ENCODE measurements at regions not wholly inside any gene's neighbourhood (a gene's known extent, or its start where the extent isn't known, plus 50 kb on each side); places are given as distances from the start of the nearest gene placed in this dataset.
A peak's percentile ranks its signal among the peaks of the same experiment; 100 is the strongest.

- Histone ChIP-seq H3K4me1 (ENCODE audit: insufficient read depth, low read length) (no peaks in the 10 kb centered on the region), H3K27me3 (ENCODE audit: insufficient read depth, low read length) (no peaks in the 10 kb centered on the region), H3K36me3 (ENCODE audit: insufficient read depth, low read length) (no peaks in the 10 kb centered on the region), H3K27ac (ENCODE audit: low read depth, low read length) (no peak overlapping the region), H3K9me3 (ENCODE audit: control insufficient read depth in 1 of 2, low read length in 2 of 2) (no peaks in the 10 kb centered on the region), H3K4me3 (ENCODE audit: low read length in 2 of 2) (no peak overlapping the region)
- H3K36me3 Mint-ChIP-seq = no peaks in the 10 kb centered on the region
- no peak overlapping the region for H3K4me3 Mint-ChIP-seq
- H3K27ac Mint-ChIP-seq = no peak overlapping the region
- POLR2A ChIA-PET (ENCODE audit: partially characterized antibody) = no interaction called here
- no peak for DNase-seq
- intact Hi-C loops (cut with micrococcal nuclease) = no loop called here
- no peaks in the 10 kb centered on the region for H3K4me1 Mint-ChIP-seq
- H3K9me3 Mint-ChIP-seq = no peaks in the 10 kb centered on the region
- CTCF ChIA-PET (ENCODE audit: partially characterized antibody) = no interaction called here
- peaks cover 3 to 9% of the 10 kb centered on the region in 2 donors for H3K27me3 Mint-ChIP-seq
Measured at GRCh38 chr6:14827354-14827753, 418.5 kb upstream of the JARID2 start.

- POLR2A ChIA-PET (ENCODE audit: partially characterized antibody) = no interaction called here
- H3K9me3 Mint-ChIP-seq = no peaks in the 10 kb centered on the region
- no peaks in the 10 kb centered on the region for H3K36me3 ChIP-seq (ENCODE audit: insufficient read depth, low read length)
- no peak overlapping the region for H3K27ac Mint-ChIP-seq
- H3K4me3 Mint-ChIP-seq = no peak overlapping the region
- H3K27me3 ChIP-seq (ENCODE audit: insufficient read depth, low read length) = no peaks in the 10 kb centered on the region
- no peaks in the 10 kb centered on the region for H3K36me3 Mint-ChIP-seq
- no peaks in the 10 kb centered on the region for H3K4me1 ChIP-seq (ENCODE audit: insufficient read depth, low read length)
- CTCF ChIA-PET (ENCODE audit: partially characterized antibody) = no interaction called here
- H3K27ac ChIP-seq (ENCODE audit: low read depth, low read length) = no peak overlapping the region
- DNase-seq = no peak
- H3K27me3 Mint-ChIP-seq = peaks cover 3 to 9% of the 10 kb centered on the region in 2 donors
- intact Hi-C loops (cut with micrococcal nuclease) = no loop called here
- H3K4me1 Mint-ChIP-seq = no peaks in the 10 kb centered on the region
- no peaks in the 10 kb centered on the region for H3K9me3 ChIP-seq (ENCODE audit: control insufficient read depth in 1 of 2, low read length in 2 of 2)
- no peak overlapping the region for H3K4me3 ChIP-seq (ENCODE audit: low read length in 2 of 2)
Measured at GRCh38 chr6:14828201-14828611, 417.7 kb upstream of the JARID2 start.

GRCh38 chr6:14831070-14831469 is 414.8 kb upstream of the JARID2 start:
- Histone ChIP-seq H3K27me3 (ENCODE audit: insufficient read depth, low read length) (no peaks in the 10 kb centered on the region), H3K9me3 (ENCODE audit: control insufficient read depth in 1 of 2, low read length in 2 of 2) (no peaks in the 10 kb centered on the region), H3K4me1 (ENCODE audit: insufficient read depth, low read length) (no peaks in the 10 kb centered on the region), H3K36me3 (ENCODE audit: insufficient read depth, low read length) (no peaks in the 10 kb centered on the region), H3K4me3 (ENCODE audit: low read length in 2 of 2) (no peak overlapping the region), H3K27ac (ENCODE audit: low read depth, low read length) (no peak overlapping the region)
- CTCF ChIA-PET (ENCODE audit: partially characterized antibody) = interaction anchor here (0.6 kb wide), 1 partner anchor 674 kb away, joined by 4 read pairs; no protein-coding TSS in a partner anchor
- POLR2A ChIA-PET (ENCODE audit: partially characterized antibody) = no interaction called here
- no peak for DNase-seq
- Mint-ChIP-seq H3K4me1 (no peaks in the 10 kb centered on the region), H3K4me3 (no peak overlapping the region), H3K9me3 (no peaks in the 10 kb centered on the region), H3K36me3 (no peaks in the 10 kb centered on the region), H3K27ac (peak overlapping the region in 1 of 7 donors; percentile 48), H3K27me3 (peaks cover 2 to 5% of the 10 kb centered on the region in 2 donors)
- intact Hi-C loops (cut with micrococcal nuclease) = no loop called here

- Histone ChIP-seq H3K27ac (ENCODE audit: low read depth, low read length) (no peak overlapping the region), H3K4me1 (ENCODE audit: insufficient read depth, low read length) (no peaks in the 10 kb centered on the region), H3K4me3 (ENCODE audit: low read length in 2 of 2) (no peak overlapping the region), H3K9me3 (ENCODE audit: control insufficient read depth in 1 of 2, low read length in 2 of 2) (no peaks in the 10 kb centered on the region), H3K27me3 (ENCODE audit: insufficient read depth, low read length) (no peaks in the 10 kb centered on the region), H3K36me3 (ENCODE audit: insufficient read depth, low read length) (no peaks in the 10 kb centered on the region)
- Mint-ChIP-seq H3K9me3 (no peaks in the 10 kb centered on the region), H3K27ac (no peak overlapping the region), H3K4me1 (peaks cover 0 to 2% (median 0%) of the 10 kb centered on the region in 4 donors), H3K27me3 (peaks cover 2 to 5% of the 10 kb centered on the region in 2 donors), H3K4me3 (no peak overlapping the region), H3K36me3 (no peaks in the 10 kb centered on the region)
- ChIA-PET CTCF (ENCODE audit: partially characterized antibody) (interaction anchor here (0.6 kb wide), 1 partner anchor 675 kb away, joined by 4 read pairs; no protein-coding TSS in a partner anchor), POLR2A (ENCODE audit: partially characterized antibody) (no interaction called here)
- DNase-seq = no peak
- intact Hi-C loops (cut with micrococcal nuclease) = no loop called here
Measured at GRCh38 chr6:14831937-14832336, 413.9 kb upstream of the JARID2 start.

- Mint-ChIP-seq H3K36me3 (no peaks in the 10 kb centered on the region), H3K27me3 (peaks cover 2 to 5% of the 10 kb centered on the region in 2 donors), H3K4me3 (no peak overlapping the region), H3K27ac (no peak overlapping the region), H3K9me3 (no peaks in the 10 kb centered on the region), H3K4me1 (peaks cover 0 to 5% (median under 1%) of the 10 kb centered on the region in 4 donors)
- no peak overlapping the region for H3K4me3 ChIP-seq (ENCODE audit: low read length in 2 of 2)
- no peaks in the 10 kb centered on the region for H3K4me1 ChIP-seq (ENCODE audit: insufficient read depth, low read length)
- intact Hi-C loops (cut with micrococcal nuclease) = no loop called here
- ChIA-PET CTCF (ENCODE audit: partially characterized antibody) (no interaction called here), POLR2A (ENCODE audit: partially characterized antibody) (no interaction called here)
- no peaks in the 10 kb centered on the region for H3K36me3 ChIP-seq (ENCODE audit: insufficient read depth, low read length)
- H3K27ac ChIP-seq (ENCODE audit: low read depth, low read length) = no peak overlapping the region
- no peaks in the 10 kb centered on the region for H3K9me3 ChIP-seq (ENCODE audit: control insufficient read depth in 1 of 2, low read length in 2 of 2)
- H3K27me3 ChIP-seq (ENCODE audit: insufficient read depth, low read length) = no peaks in the 10 kb centered on the region
- no peak for DNase-seq
Measured at GRCh38 chr6:14832427-14832826, 413.4 kb upstream of the JARID2 start.

GRCh38 chr6:14834851-14835530 is 410.9 kb upstream of the JARID2 start:
- no peak overlapping the region for H3K27ac Mint-ChIP-seq
- Histone ChIP-seq H3K9me3 (ENCODE audit: control insufficient read depth in 1 of 2, low read length in 2 of 2) (no peaks in the 10 kb centered on the region), H3K4me1 (ENCODE audit: insufficient read depth, low read length) (no peaks in the 10 kb centered on the region), H3K4me3 (ENCODE audit: low read length in 2 of 2) (no peak overlapping the region), H3K36me3 (ENCODE audit: insufficient read depth, low read length) (no peaks in the 10 kb centered on the region), H3K27me3 (ENCODE audit: insufficient read depth, low read length) (no peaks in the 10 kb centered on the region), H3K27ac (ENCODE audit: low read depth, low read length) (no peak overlapping the region)
- H3K4me1 Mint-ChIP-seq = peaks cover 0 to 5% (median 1%) of the 10 kb centered on the region in 4 donors
- no peak for DNase-seq
- POLR2A ChIA-PET (ENCODE audit: partially characterized antibody) = no interaction called here
- H3K4me3 Mint-ChIP-seq = no peak overlapping the region
- H3K36me3 Mint-ChIP-seq = no peaks in the 10 kb centered on the region
- no peaks in the 10 kb centered on the region for H3K9me3 Mint-ChIP-seq
- intact Hi-C loops (cut with micrococcal nuclease) = no loop called here
- CTCF ChIA-PET (ENCODE audit: partially characterized antibody) = no interaction called here
- peaks cover 6 to 7% of the 10 kb centered on the region in 2 donors for H3K27me3 Mint-ChIP-seq

- H3K27me3 Mint-ChIP-seq = peaks cover 5 to 6% of the 10 kb centered on the region in 2 donors
- Histone ChIP-seq H3K4me3 (ENCODE audit: low read length in 2 of 2) (no peak overlapping the region), H3K36me3 (ENCODE audit: insufficient read depth, low read length) (no peaks in the 10 kb centered on the region), H3K4me1 (ENCODE audit: insufficient read depth, low read length) (no peaks in the 10 kb centered on the region), H3K27me3 (ENCODE audit: insufficient read depth, low read length) (no peaks in the 10 kb centered on the region), H3K27ac (ENCODE audit: low read depth, low read length) (no peak overlapping the region), H3K9me3 (ENCODE audit: control insufficient read depth in 1 of 2, low read length in 2 of 2) (no peaks in the 10 kb centered on the region)
- no peak overlapping the region for H3K4me3 Mint-ChIP-seq
- H3K4me1 Mint-ChIP-seq = peaks cover 0 to 5% (median 1%) of the 10 kb centered on the region in 4 donors
- ChIA-PET POLR2A (ENCODE audit: partially characterized antibody) (no interaction called here), CTCF (ENCODE audit: partially characterized antibody) (no interaction called here)
- DNase-seq = no peak
- intact Hi-C loops (cut with micrococcal nuclease) = no loop called here
- H3K9me3 Mint-ChIP-seq = no peaks in the 10 kb centered on the region
- H3K36me3 Mint-ChIP-seq = no peaks in the 10 kb centered on the region
- H3K27ac Mint-ChIP-seq = no peak overlapping the region
Measured at GRCh38 chr6:14837435-14837834, 408.4 kb upstream of the JARID2 start.
